ENCODE measurements at regions not wholly inside any gene's neighbourhood (a gene's known extent, or its start where the extent isn't known, plus 50 kb on each side); places are given as distances from the start of the nearest gene placed in this dataset.

DNA sequence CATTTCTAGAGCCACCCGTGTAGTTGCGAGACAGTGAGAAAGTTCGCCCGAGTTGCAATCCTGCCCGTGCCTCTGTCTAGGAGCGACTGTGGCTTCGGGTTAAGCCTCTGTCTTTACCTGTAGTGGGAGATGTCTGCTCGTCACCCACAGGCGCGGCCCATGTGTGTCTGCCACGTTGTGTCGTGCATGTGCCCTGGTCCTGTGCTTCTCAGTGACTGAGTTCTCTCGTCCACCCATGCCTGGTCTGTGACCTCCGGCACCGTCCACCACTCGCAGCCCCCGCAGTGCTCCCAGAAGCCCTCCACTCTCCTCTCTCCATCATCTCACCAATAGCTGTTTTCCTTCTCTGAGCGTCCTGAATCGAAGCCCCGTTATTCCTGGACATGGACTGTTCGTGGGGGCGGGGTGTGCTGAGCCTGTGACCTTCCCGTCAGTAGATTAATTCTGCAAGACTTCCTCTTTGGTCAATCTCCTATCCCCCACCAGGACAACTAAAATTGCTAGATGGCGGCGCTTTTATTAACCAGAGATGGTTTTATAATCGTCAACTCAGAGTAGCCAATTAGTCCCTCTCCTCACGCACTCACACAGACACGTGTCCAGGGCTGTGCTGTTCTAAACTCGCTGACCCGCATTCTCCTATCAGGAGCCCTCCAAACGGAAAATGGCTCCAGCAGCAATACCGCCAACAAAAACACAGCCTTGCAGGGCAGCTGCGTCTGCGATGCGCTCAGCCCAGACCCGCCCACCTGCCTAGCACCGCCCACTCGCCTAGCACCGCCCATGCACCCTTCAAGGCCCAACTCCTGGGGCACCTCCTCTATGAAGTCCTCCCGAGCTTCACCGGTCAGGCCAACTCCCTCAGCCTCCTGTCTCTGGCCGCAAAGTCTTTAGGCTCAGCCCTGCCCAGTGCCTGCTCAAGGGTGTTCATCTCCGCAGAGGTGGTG lies 119.4 kb downstream of the TWIST2 start:
- TF ChIP-seq, protein P1, sequence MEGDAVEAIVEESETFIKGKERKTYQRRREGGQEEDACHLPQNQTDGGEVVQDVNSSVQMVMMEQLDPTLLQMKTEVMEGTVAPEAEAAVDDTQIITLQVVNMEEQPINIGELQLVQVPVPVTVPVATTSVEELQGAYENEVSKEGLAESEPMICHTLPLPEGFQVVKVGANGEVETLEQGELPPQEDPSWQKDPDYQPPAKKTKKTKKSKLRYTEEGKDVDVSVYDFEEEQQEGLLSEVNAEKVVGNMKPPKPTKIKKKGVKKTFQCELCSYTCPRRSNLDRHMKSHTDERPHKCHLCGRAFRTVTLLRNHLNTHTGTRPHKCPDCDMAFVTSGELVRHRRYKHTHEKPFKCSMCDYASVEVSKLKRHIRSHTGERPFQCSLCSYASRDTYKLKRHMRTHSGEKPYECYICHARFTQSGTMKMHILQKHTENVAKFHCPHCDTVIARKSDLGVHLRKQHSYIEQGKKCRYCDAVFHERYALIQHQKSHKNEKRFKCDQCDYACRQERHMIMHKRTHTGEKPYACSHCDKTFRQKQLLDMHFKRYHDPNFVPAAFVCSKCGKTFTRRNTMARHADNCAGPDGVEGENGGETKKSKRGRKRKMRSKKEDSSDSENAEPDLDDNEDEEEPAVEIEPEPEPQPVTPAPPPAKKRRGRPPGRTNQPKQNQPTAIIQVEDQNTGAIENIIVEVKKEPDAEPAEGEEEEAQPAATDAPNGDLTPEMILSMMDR (IDR thresholded peaks at IDR 0.05; ENCODE audit: low read length) = no peak
- no peak for TF ChIP-seq EZH2phosphoT487 (IDR thresholded peaks at IDR 0.05; ENCODE audit: low read length)

All from MM.1S (cell line).